DMS79 (cell line): ENCODE measurements at regions not wholly inside any gene's neighbourhood (a gene's known extent, or its start where the extent isn't known, plus 50 kb on each side); places are given as distances from the start of the nearest gene placed in this dataset.
"Not testable (repeated sequence)": the region's sequence is repeated elsewhere in the genome, so short reads cannot be mapped to it uniquely, and the experiment has no call there.

Source experiments
- DNase-seq: peaks from one replicate; lab custom pipeline; 2025; lab: John Stamatoyannopoulos, UW

- no peak for DNase-seq
These were observed 270.2 kb upstream of the CPHXL start for GRCh38 chr16:75996491-75996890.

- no peak for DNase-seq
These were observed 271.3 kb upstream of the CPHXL start for GRCh38 chr16:75997606-75998005.

- DNase-seq = no peak
These were observed 269.6 kb upstream of the CNTNAP4 start for GRCh38 chr16:76007645-76008044.

- no peak for DNase-seq
These were observed 253.4 kb upstream of the CNTNAP4 start for GRCh38 chr16:76023835-76024234.

- DNase-seq = no peak
These were observed 241.5 kb upstream of the CNTNAP4 start for GRCh38 chr16:76035689-76036088.

GRCh38 chr16:76038097-76038496 lies 239.1 kb upstream of the CNTNAP4 start:
- DNase-seq = no peak

GRCh38 chr16:76052725-76053124 lies 224.5 kb upstream of the CNTNAP4 start:
- no peak for DNase-seq

- no peak for DNase-seq
These were observed 218.0 kb upstream of the CNTNAP4 start for GRCh38 chr16:76059186-76059585.

- no peak for DNase-seq
These were observed 217.5 kb upstream of the CNTNAP4 start for GRCh38 chr16:76059701-76060100.

- DNase-seq = no peak
These were observed 205.5 kb upstream of the CNTNAP4 start for GRCh38 chr16:76071690-76072089.

- no peak for DNase-seq
These were observed 195.2 kb upstream of the CNTNAP4 start for GRCh38 chr16:76081967-76082366.

- no peak for DNase-seq
These were observed 170.6 kb upstream of the CNTNAP4 start for GRCh38 chr16:76106647-76107046.

- DNase-seq = no peak
These were observed 168.7 kb upstream of the CNTNAP4 start for GRCh38 chr16:76108460-76108859.

GRCh38 chr16:76114681-76115080 lies 162.5 kb upstream of the CNTNAP4 start:
- DNase-seq = no peak

GRCh38 chr16:76118344-76118743 lies 158.9 kb upstream of the CNTNAP4 start:
- no peak for DNase-seq

- DNase-seq = no peak
These were observed 155.6 kb upstream of the CNTNAP4 start for GRCh38 chr16:76121636-76122035.

GRCh38 chr16:76123966-76124365 lies 153.2 kb upstream of the CNTNAP4 start:
- no peak for DNase-seq

GRCh38 chr16:76125871-76126270 lies 151.3 kb upstream of the CNTNAP4 start:
- DNase-seq = no peak

GRCh38 chr16:76138056-76138455 lies 139.1 kb upstream of the CNTNAP4 start:
- not testable (repeated sequence) for DNase-seq

GRCh38 chr16:76157629-76158028 lies 119.6 kb upstream of the CNTNAP4 start:
- DNase-seq = no peak

- no peak for DNase-seq
These were observed 115.2 kb upstream of the CNTNAP4 start for GRCh38 chr16:76162046-76162445.

GRCh38 chr16:76164970-76165558 lies 112.1 kb upstream of the CNTNAP4 start:
- no peak for DNase-seq

- no peak for DNase-seq
These were observed 101.5 kb upstream of the CNTNAP4 start for GRCh38 chr16:76175718-76176117.

- DNase-seq = no peak
These were observed 101.0 kb upstream of the CNTNAP4 start for GRCh38 chr16:76176153-76176552.

GRCh38 chr16:76176616-76177015 lies 100.6 kb upstream of the CNTNAP4 start:
- DNase-seq = no peak
